HEK293T (cell line): ENCODE measurements at regions not wholly inside any gene's neighbourhood (a gene's known extent, or its start where the extent isn't known, plus 50 kb on each side); places are given as distances from the start of the nearest gene placed in this dataset.

Experiments
- CTCF ChIA-PET: fragments of 350-600 bp; formaldehyde crosslinking; extraction: SDS; loops from one replicate; lab custom pipeline; 2021; ENCODE audit warnings: antibody characterized with exemption, inconsistent platforms; lab: Yijun Ruan, JAX
- POLR2A ChIA-PET: fragments of 350-600 bp; formaldehyde crosslinking; extraction: SDS; loops from one replicate; lab custom pipeline; 2020; ENCODE audit warnings: antibody characterized with exemption, inconsistent platforms; lab: Yijun Ruan, JAX
- DNase-seq: peaks from one replicate; pipeline ENCODE4 v3.0.0; 2012; ENCODE audit warnings: mixed read lengths; ENCODE audit errors: extremely low spot score
- ARNT ChIP-seq: fragments of 450-650 bp; IDR thresholded peaks from 2 replicates; pipeline ENCODE4 v1.6.1; 2017; ENCODE audit warnings: mild to moderate bottlenecking
- BHLHE40 ChIP-seq: fragments of 450-650 bp; IDR thresholded peaks from 2 replicates; pipeline ENCODE4 v1.6.1; 2016; ENCODE audit warnings: mild to moderate bottlenecking, moderate library complexity, borderline replicate concordance
- CTBP1 ChIP-seq: fragments of 450-650 bp; IDR thresholded peaks from 2 replicates; pipeline ENCODE4 v1.6.1; 2016; ENCODE audit warnings: borderline replicate concordance
- ELF4 ChIP-seq: fragments of 450-650 bp; IDR thresholded peaks from 2 replicates; pipeline ENCODE4 v1.6.1; 2017; ENCODE audit warnings: antibody characterized with exemption
- FOXA1 ChIP-seq: fragments of 450-650 bp; IDR thresholded peaks from 2 replicates; pipeline ENCODE4 v1.6.1; 2016; ENCODE audit warnings: mild to moderate bottlenecking
- FOXK2 ChIP-seq: fragments of 450-650 bp; IDR thresholded peaks from 2 replicates; pipeline ENCODE4 v1.6.1; 2016; ENCODE audit warnings: mild to moderate bottlenecking
- FOXM1 ChIP-seq: fragments of 450-650 bp; IDR thresholded peaks from 2 replicates; pipeline ENCODE4 v1.6.1; 2017; ENCODE audit warnings: mild to moderate bottlenecking, borderline replicate concordance
- HDGF ChIP-seq: fragments of 450-650 bp; IDR thresholded peaks from 2 replicates; pipeline ENCODE4 v1.6.1; 2017; ENCODE audit warnings: antibody characterized with exemption, borderline replicate concordance
- L3MBTL2 ChIP-seq: fragments of 450-650 bp; conservative IDR thresholded peaks from 2 replicates; pipeline ENCODE4 v1.6.1; 2016; ENCODE audit warnings: mild to moderate bottlenecking
- LEF1 ChIP-seq: fragments of 450-650 bp; IDR thresholded peaks from 2 replicates; pipeline ENCODE4 v1.6.1; 2017; ENCODE audit warnings: mild to moderate bottlenecking, borderline replicate concordance
- NFRKB ChIP-seq: fragments of 450-650 bp; IDR thresholded peaks from 2 replicates; pipeline ENCODE4 v1.6.1; 2016; ENCODE audit warnings: mild to moderate bottlenecking, moderate library complexity
- PKNOX1 ChIP-seq: fragments of 450-650 bp; IDR thresholded peaks from 2 replicates; pipeline ENCODE4 v1.6.1; 2016
- SP1 ChIP-seq: fragments of 450-650 bp; IDR thresholded peaks from 2 replicates; pipeline ENCODE4 v1.6.1; 2017
- SUZ12 ChIP-seq: fragments of 450-650 bp; IDR thresholded peaks from 2 replicates; pipeline ENCODE4 v1.6.1; 2016; ENCODE audit warnings: mild to moderate bottlenecking
- TARDBP ChIP-seq: fragments of 450-650 bp; IDR thresholded peaks from 2 replicates; pipeline ENCODE4 v1.6.1; 2016
- ZNF384 ChIP-seq: fragments of 450-650 bp; IDR thresholded peaks from 2 replicates; pipeline ENCODE4 v1.6.1; 2016

- POLR2A ChIA-PET: no interaction called here
- no peak for TF ChIP-seq L3MBTL2
- TF ChIP-seq SP1: no peak
- TF ChIP-seq LEF1: no peak
- TF ChIP-seq HDGF: no peak
- no peak for TF ChIP-seq CTBP1
- no peak for TF ChIP-seq FOXK2
- TF ChIP-seq SUZ12: no peak
- no peak for TF ChIP-seq FOXA1
- TF ChIP-seq ZNF384: no peak
- CTCF ChIA-PET: interaction anchor here (0.6 kb wide), 1 partner anchor 444 kb away, joined by 3 read pairs; no protein-coding TSS in a partner anchor
- DNase-seq: no peak
Measured at GRCh38 chr14:29278301-29279263, 512.0 kb downstream of the FOXG1 start.

GRCh38 chr14:29282169-29282568, 515.6 kb downstream of the FOXG1 start:
- DNase-seq: no peak
- ChIA-PET POLR2A (no interaction called here), CTCF (no interaction called here)
- TF ChIP-seq ELF4 (no peak), FOXM1 (no peak), FOXK2 (no peak), L3MBTL2 (no peak), NFRKB (no peak), PKNOX1 (no peak), ZNF384 (no peak), SUZ12 (no peak), HDGF (no peak), CTBP1 (no peak), ARNT (no peak)

- DNase-seq: no peak
- CTCF ChIA-PET: no interaction called here
- POLR2A ChIA-PET: no interaction called here
- no peak for TF ChIP-seq CTBP1
Measured at GRCh38 chr14:29290441-29290840, 523.9 kb downstream of the FOXG1 start.

GRCh38 chr14:29299372-29299771, 532.8 kb downstream of the FOXG1 start:
- ChIA-PET CTCF (no interaction called here), POLR2A (no interaction called here)
- no peak for DNase-seq
- TF ChIP-seq HDGF: no peak
- no peak for TF ChIP-seq FOXM1
- no peak for TF ChIP-seq LEF1
- no peak for TF ChIP-seq TARDBP
- no peak for TF ChIP-seq NFRKB
- no peak for TF ChIP-seq SUZ12
- TF ChIP-seq ELF4: no peak
- TF ChIP-seq FOXK2: no peak
- no peak for TF ChIP-seq BHLHE40
- TF ChIP-seq L3MBTL2: no peak
- TF ChIP-seq SP1: no peak
- TF ChIP-seq PKNOX1: no peak
- no peak for TF ChIP-seq CTBP1
- no peak for TF ChIP-seq ARNT
- no peak for TF ChIP-seq FOXA1
- no peak for TF ChIP-seq ZNF384

- no peak for DNase-seq
- TF ChIP-seq L3MBTL2 (no peak), TARDBP (no peak), FOXA1 (no peak), BHLHE40 (no peak), ARNT (no peak), NFRKB (no peak), LEF1 (no peak), PKNOX1 (no peak), HDGF (no peak), FOXM1 (no peak), ELF4 (no peak), SP1 (no peak), FOXK2 (no peak), SUZ12 (no peak), CTBP1 (no peak)
- ChIA-PET CTCF (no interaction called here), POLR2A (no interaction called here)
Measured at GRCh38 chr14:29301571-29301970, 535.0 kb downstream of the FOXG1 start.

GRCh38 chr14:29310210-29310609, 543.6 kb downstream of the FOXG1 start:
- no peak for TF ChIP-seq BHLHE40
- TF ChIP-seq ZNF384: no peak
- no peak for DNase-seq

GRCh38 chr14:29310757-29311156, 544.2 kb downstream of the FOXG1 start:
- ChIA-PET POLR2A (no interaction called here), CTCF (no interaction called here)
- DNase-seq: no peak
- TF ChIP-seq FOXM1 (no peak), CTBP1 (no peak), SUZ12 (no peak), SP1 (no peak), FOXK2 (no peak), FOXA1 (no peak), ELF4 (no peak), L3MBTL2 (no peak), TARDBP (no peak), BHLHE40 (no peak), ZNF384 (no peak), ARNT (no peak), PKNOX1 (no peak), LEF1 (no peak)

More at GRCh38 chr14:29310210-29310609, 543.6 kb downstream of the FOXG1 start:
- CTCF ChIA-PET: no interaction called here
- POLR2A ChIA-PET: no interaction called here
